ENCODE measurements at regions not wholly inside any gene's neighbourhood (a gene's known extent, or its start where the extent isn't known, plus 50 kb on each side); places are given as distances from the start of the nearest gene placed in this dataset.

GRCh38 chrX:117641913-117642656 lies 474.5 kb downstream of the KLHL13 start:
- in situ Hi-C loops (cut with MboI; ENCODE audit: low pct_unique_long_range_greater_than_20kb, low sequenced_read_pairs, unreplicated experiment), result no loop called here
- no peak for DNase-seq (ENCODE audit: low spot score)
- TF ChIP-seq, protein P1, sequence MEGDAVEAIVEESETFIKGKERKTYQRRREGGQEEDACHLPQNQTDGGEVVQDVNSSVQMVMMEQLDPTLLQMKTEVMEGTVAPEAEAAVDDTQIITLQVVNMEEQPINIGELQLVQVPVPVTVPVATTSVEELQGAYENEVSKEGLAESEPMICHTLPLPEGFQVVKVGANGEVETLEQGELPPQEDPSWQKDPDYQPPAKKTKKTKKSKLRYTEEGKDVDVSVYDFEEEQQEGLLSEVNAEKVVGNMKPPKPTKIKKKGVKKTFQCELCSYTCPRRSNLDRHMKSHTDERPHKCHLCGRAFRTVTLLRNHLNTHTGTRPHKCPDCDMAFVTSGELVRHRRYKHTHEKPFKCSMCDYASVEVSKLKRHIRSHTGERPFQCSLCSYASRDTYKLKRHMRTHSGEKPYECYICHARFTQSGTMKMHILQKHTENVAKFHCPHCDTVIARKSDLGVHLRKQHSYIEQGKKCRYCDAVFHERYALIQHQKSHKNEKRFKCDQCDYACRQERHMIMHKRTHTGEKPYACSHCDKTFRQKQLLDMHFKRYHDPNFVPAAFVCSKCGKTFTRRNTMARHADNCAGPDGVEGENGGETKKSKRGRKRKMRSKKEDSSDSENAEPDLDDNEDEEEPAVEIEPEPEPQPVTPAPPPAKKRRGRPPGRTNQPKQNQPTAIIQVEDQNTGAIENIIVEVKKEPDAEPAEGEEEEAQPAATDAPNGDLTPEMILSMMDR (IDR thresholded peaks at IDR 0.05; ENCODE audit: extremely low read depth, insufficient read depth, missing control alignments), result no peak

DNA sequence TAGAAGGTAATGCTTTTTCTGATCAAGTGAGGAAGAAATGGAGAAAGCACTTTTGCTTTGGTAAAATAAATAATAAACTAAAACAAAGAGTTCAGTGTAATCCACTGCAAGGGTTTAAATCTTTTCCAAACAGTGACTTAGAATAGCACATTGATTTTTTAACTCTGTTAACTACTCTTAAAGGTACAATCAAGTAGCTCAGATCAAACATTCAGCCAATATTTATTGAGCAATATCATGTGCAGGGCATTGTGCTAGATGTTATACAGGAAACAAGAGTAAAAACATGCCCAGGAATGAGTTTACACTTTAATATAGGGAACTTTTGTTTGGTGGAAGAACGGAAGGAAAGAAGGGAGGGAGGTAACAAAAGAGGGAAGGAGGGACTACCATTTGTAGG lies 479.8 kb downstream of the KLHL13 start:
- TF ChIP-seq, protein P1 (IDR thresholded peaks at IDR 0.05; ENCODE audit: extremely low read depth, insufficient read depth, missing control alignments), result no peak
- in situ Hi-C loops (cut with MboI; ENCODE audit: low pct_unique_long_range_greater_than_20kb, low sequenced_read_pairs, unreplicated experiment), result no loop called here
- DNase-seq (ENCODE audit: low spot score), result no peak

- in situ Hi-C loops (cut with MboI; ENCODE audit: low pct_unique_long_range_greater_than_20kb, low sequenced_read_pairs, unreplicated experiment), result no loop called here
- DNase-seq (ENCODE audit: low spot score), result no peak
- TF ChIP-seq, protein P1 (IDR thresholded peaks at IDR 0.05; ENCODE audit: extremely low read depth, insufficient read depth, missing control alignments), result no peak
Measured at GRCh38 chrX:117633277-117633676, 483.3 kb downstream of the KLHL13 start.

DNA sequence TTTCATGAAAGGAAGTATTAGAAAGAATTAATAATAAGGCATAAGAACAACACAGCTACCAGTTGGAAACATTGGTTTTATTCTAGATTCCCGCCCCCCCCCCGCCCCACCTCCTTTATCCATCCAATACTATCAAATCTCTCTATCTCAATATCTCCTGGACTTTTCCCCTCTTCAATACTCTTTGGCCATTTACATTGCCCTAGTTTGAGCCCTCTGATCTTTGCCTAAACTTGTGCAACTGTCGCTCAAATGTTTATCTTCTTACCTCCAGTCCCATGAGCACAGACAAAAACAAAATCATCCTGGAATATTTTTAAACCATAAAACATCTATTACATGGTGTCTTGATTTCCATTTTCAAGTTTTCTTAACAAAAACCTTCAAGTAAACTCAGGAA lies 488.2 kb downstream of the KLHL13 start:
- no peak for DNase-seq (ENCODE audit: low spot score)
- TF ChIP-seq, protein P1 (IDR thresholded peaks at IDR 0.05; ENCODE audit: extremely low read depth, insufficient read depth, missing control alignments), result no peak
- in situ Hi-C loops (cut with MboI; ENCODE audit: low pct_unique_long_range_greater_than_20kb, low sequenced_read_pairs, unreplicated experiment), result no loop called here

DNA sequence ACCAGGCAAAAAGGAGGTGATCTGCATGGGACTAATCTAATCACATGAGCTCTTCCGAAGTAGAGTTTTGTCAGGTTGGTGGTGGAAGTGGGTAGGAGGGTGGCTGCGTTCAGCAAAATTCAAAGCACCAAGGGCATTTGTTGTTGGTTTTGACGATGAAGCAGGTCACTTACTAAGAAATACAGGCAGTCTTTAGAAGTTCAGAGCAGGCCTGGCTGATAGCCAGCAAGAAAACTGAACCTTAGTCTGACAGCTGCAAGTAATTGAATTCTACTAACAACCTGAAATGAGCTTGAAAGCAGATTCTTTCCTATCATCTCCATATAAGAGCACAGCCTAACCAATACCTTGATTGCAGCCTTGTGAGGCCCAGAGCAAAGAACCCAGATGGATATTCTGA lies 505.8 kb downstream of the KLHL13 start:
- no peak for DNase-seq (ENCODE audit: low spot score)
- TF ChIP-seq, protein P1 (IDR thresholded peaks at IDR 0.05; ENCODE audit: extremely low read depth, insufficient read depth, missing control alignments), result no peak
- in situ Hi-C loops (cut with MboI; ENCODE audit: low pct_unique_long_range_greater_than_20kb, low sequenced_read_pairs, unreplicated experiment), result no loop called here

DNA sequence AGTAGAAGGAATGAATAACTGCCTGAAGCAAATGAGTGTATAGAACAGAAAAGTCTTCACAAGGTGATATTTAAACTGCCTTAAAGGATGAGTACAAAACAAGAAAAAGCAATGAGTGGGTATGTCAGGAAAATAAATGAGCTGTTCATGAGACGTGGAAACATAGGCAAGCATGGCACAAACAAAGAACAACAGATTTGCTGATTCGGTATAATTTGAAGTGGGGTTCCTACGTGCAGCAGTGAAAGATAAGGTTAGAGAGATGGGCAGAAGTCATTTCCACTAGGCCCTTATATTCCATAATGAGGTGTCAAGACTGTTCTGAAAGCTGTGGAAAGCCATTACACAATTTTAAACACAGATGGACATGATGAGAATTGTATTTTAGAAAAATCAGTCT lies 506.6 kb downstream of the KLHL13 start:
- DNase-seq (ENCODE audit: low spot score), result no peak
- in situ Hi-C loops (cut with MboI; ENCODE audit: low pct_unique_long_range_greater_than_20kb, low sequenced_read_pairs, unreplicated experiment), result no loop called here
- TF ChIP-seq, protein P1 (IDR thresholded peaks at IDR 0.05; ENCODE audit: extremely low read depth, insufficient read depth, missing control alignments), result no peak

Measured in GM13977 (cell line).